Caco-2 (cell line): ENCODE measurements at regions not wholly inside any gene's neighbourhood (a gene's known extent, or its start where the extent isn't known, plus 50 kb on each side); places are given as distances from the start of the nearest gene placed in this dataset.

Source experiments
- BruUV-seq: library from RNA; stranded (reverse); fragments of 400-500 nt; replicated peaks from 2 replicates; lab custom pipeline; 2021; lab: Mats Ljungman, UMichigan
- CTCF ChIA-PET: fragments of 300-600 bp; sonication (Branson Sonifier 250); formaldehyde crosslinking; loops from one replicate; lab custom pipeline; 2022; ENCODE audit warnings: antibody characterized with exemption; lab: Charles Lee
- POLR2A ChIA-PET: fragments of 300-600 bp; sonication (Branson Sonifier 250); formaldehyde crosslinking; loops from one replicate; lab custom pipeline; 2022; ENCODE audit warnings: antibody characterized with exemption; lab: Charles Lee
- DNase-seq, 2 experiments: peaks; one replicate each; pipeline versions ENCODE4 v3.0.0 to v3.0.0-alpha.2; 2020 to 2022
- H3K27me3 ChIP-seq: replicated peaks from 2 replicates; pipeline ENCODE4 v1.6.0; 2011; ENCODE audit warnings: low read length; ENCODE audit not compliant: control insufficient read depth, insufficient read depth
- H3K36me3 ChIP-seq: 2 replicates; pipeline ENCODE4 v1.5.1; 2011; ENCODE audit warnings: low read length; ENCODE audit not compliant: control insufficient read depth, insufficient read depth
- H3K4me1 ChIP-seq: fragments of 250-450 bp; sonication (Bioruptor Pico); 2 replicates; pipeline ENCODE4 v1.5.1; 2020; ENCODE audit warnings: mild to moderate bottlenecking
- H3K4me3 ChIP-seq: 2 replicates; pipeline ENCODE4 v1.5.1; 2011; ENCODE audit warnings: low read depth, mild to moderate bottlenecking, control low read depth, low read length
- H3K9me3 ChIP-seq: fragments of 250-450 bp; sonication (Bioruptor Pico); 2 replicates; pipeline ENCODE4 v1.5.1; 2020; ENCODE audit warnings: mild to moderate bottlenecking, moderate library complexity
- H3K27ac Mint-ChIP-seq: one replicate; pipeline ENCODE4 v1.8.0; 2022; ENCODE audit warnings: mixed read lengths; ENCODE audit not compliant: unreplicated experiment
- H3K27me3 Mint-ChIP-seq: one replicate; pipeline ENCODE4 v1.8.0; 2022; ENCODE audit warnings: mixed read lengths; ENCODE audit not compliant: insufficient read depth, unreplicated experiment
- H3K36me3 Mint-ChIP-seq: one replicate; pipeline ENCODE4 v1.8.0; 2022; ENCODE audit warnings: mild to moderate bottlenecking, mixed read lengths; ENCODE audit not compliant: insufficient read depth, unreplicated experiment
- H3K4me1 Mint-ChIP-seq: one replicate; pipeline ENCODE4 v1.8.0; 2022; ENCODE audit warnings: low read depth, mixed read lengths; ENCODE audit not compliant: unreplicated experiment
- H3K4me3 Mint-ChIP-seq: one replicate; pipeline ENCODE4 v1.8.0; 2022; ENCODE audit warnings: mild to moderate bottlenecking, moderate library complexity, mixed read lengths; ENCODE audit not compliant: unreplicated experiment
- H3K9me3 Mint-ChIP-seq: one replicate; pipeline ENCODE4 v1.8.0; 2022; ENCODE audit warnings: mixed read lengths; ENCODE audit not compliant: unreplicated experiment
- intact Hi-C: fragments of 100-400 bp; cut with micrococcal nuclease; formaldehyde crosslinking; loops from one replicate; pipeline ENCODE4 v1.10.0; 2022; ENCODE audit not compliant: unreplicated experiment
- TF ChIP-seq, protein P1 (sequence below), 2 experiments: fragments of 200-600 bp in 1 of 2; IDR thresholded peaks; 1 replicate in 1 of 2; 2 replicates in 1 of 2; pipeline versions ENCODE4 v1.5.1 to v1.8.0; 2011 to 2022; ENCODE audit warnings: antibody characterized with exemption in 1 of 2, control low read depth in 1 of 2, inconsistent platforms in 1 of 2, low read depth in 1 of 2, low read length in 1 of 2, mild to moderate bottlenecking in 1 of 2, moderate library complexity in 1 of 2; ENCODE audit not compliant: insufficient read depth in 1 of 2, severe bottlenecking in 1 of 2, unreplicated experiment in 1 of 2

DNA sequence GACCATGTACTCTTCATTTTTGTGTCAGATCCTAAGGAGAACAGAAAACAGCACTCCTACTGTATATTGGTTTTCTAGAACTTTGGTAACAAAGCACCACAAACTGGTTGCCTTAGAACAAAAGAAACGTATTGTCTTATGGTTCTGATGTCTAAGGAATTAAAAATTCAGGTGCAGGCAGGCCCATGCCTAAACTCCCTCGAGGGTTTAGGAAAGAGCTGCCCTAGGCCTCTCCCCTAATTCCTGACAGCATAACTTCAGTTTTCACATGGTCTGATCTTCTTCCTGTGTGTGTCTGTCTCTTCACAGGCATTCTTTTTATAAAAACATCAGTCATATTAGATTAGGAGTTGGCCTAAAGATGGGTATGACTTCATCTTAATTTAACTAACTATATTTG, 1093.6 kb downstream of the TECRL start:
- CTCF ChIA-PET = no interaction called here
- H3K9me3 Mint-ChIP-seq = no peaks in the 10 kb centered on the region
- intact Hi-C loops = no loop called here

GRCh38 chr4:63308697-63309096, 1100.6 kb downstream of the TECRL start:
- H3K27me3 Mint-ChIP-seq = no peaks in the 10 kb centered on the region
- no TSS peak for BruUV-seq
- no peaks in the 10 kb centered on the region for H3K9me3 Mint-ChIP-seq
- Histone ChIP-seq H3K9me3 (no peaks in the 10 kb centered on the region), H3K4me3 (no peak overlapping the region), H3K27me3 (no peaks in the 10 kb centered on the region), H3K36me3 (no peaks in the 10 kb centered on the region), H3K4me1 (no peaks in the 10 kb centered on the region)
- intact Hi-C loops = no loop called here
- no peaks in the 10 kb centered on the region for H3K36me3 Mint-ChIP-seq
- TF ChIP-seq, protein P1, sequence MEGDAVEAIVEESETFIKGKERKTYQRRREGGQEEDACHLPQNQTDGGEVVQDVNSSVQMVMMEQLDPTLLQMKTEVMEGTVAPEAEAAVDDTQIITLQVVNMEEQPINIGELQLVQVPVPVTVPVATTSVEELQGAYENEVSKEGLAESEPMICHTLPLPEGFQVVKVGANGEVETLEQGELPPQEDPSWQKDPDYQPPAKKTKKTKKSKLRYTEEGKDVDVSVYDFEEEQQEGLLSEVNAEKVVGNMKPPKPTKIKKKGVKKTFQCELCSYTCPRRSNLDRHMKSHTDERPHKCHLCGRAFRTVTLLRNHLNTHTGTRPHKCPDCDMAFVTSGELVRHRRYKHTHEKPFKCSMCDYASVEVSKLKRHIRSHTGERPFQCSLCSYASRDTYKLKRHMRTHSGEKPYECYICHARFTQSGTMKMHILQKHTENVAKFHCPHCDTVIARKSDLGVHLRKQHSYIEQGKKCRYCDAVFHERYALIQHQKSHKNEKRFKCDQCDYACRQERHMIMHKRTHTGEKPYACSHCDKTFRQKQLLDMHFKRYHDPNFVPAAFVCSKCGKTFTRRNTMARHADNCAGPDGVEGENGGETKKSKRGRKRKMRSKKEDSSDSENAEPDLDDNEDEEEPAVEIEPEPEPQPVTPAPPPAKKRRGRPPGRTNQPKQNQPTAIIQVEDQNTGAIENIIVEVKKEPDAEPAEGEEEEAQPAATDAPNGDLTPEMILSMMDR (IDR thresholded peaks at IDR 0.05; ENCODE audit: insufficient read depth in 1 of 2, low read depth in 1 of 2, low read length in 1 of 2, severe bottlenecking in 1 of 2, unreplicated experiment in 1 of 2) = no peak
- H3K27ac Mint-ChIP-seq = no peak overlapping the region
- ChIA-PET POLR2A (no interaction called here), CTCF (no interaction called here)
- no peak overlapping the region for H3K4me3 Mint-ChIP-seq
- no peaks in the 10 kb centered on the region for H3K4me1 Mint-ChIP-seq
- no peak for DNase-seq

More for the DNA sequence above, 1093.6 kb downstream of the TECRL start:
- Mint-ChIP-seq H3K27me3 (no peaks in the 10 kb centered on the region), H3K27ac (no peak overlapping the region), H3K36me3 (no peaks in the 10 kb centered on the region), H3K4me3 (no peak overlapping the region), H3K4me1 (no peaks in the 10 kb centered on the region)
- no TSS peak for BruUV-seq
- TF ChIP-seq, protein P1 (IDR thresholded peaks at IDR 0.05; ENCODE audit: insufficient read depth in 1 of 2, low read depth in 1 of 2, low read length in 1 of 2, severe bottlenecking in 1 of 2, unreplicated experiment in 1 of 2) = no peak
- Histone ChIP-seq H3K4me3 (no peak overlapping the region), H3K36me3 (no peaks in the 10 kb centered on the region), H3K4me1 (no peaks in the 10 kb centered on the region), H3K27me3 (no peaks in the 10 kb centered on the region), H3K9me3 (no peaks in the 10 kb centered on the region)
- no peak for DNase-seq
- POLR2A ChIA-PET = no interaction called here

DNA sequence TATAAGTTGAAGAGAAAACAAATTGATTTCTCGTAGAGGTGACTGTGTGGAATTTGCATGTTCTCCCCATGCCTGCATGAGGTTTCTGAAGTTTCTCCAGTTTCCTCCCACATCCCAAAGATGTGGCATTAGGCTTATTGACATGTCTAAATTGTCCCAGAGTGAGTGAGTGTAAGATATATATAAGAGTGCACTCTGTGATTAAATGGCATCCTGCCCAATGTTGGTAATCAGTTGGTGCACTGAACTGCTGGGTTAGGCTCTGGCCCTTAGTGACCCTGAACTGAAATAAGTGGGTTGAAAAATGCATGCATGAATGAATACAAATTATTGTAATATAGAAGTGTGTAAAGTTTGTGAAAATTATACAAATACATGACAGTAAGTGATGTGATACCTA, 1106.5 kb downstream of the TECRL start:
- no peaks in the 10 kb centered on the region for H3K27me3 ChIP-seq
- ChIA-PET POLR2A (no interaction called here), CTCF (no interaction called here)
- no peaks in the 10 kb centered on the region for H3K9me3 Mint-ChIP-seq
- H3K9me3 ChIP-seq = no peaks in the 10 kb centered on the region
- no TSS peak for BruUV-seq
- no peak overlapping the region for H3K4me3 ChIP-seq
- TF ChIP-seq, protein P1 (IDR thresholded peaks at IDR 0.05; ENCODE audit: insufficient read depth in 1 of 2, low read depth in 1 of 2, low read length in 1 of 2, severe bottlenecking in 1 of 2, unreplicated experiment in 1 of 2) = no peak
- H3K36me3 ChIP-seq = no peaks in the 10 kb centered on the region
- H3K27ac Mint-ChIP-seq = no peak overlapping the region
- DNase-seq = no peak
- intact Hi-C loops = no loop called here
- H3K36me3 Mint-ChIP-seq = no peaks in the 10 kb centered on the region
- no peaks in the 10 kb centered on the region for H3K27me3 Mint-ChIP-seq
- no peaks in the 10 kb centered on the region for H3K4me1 ChIP-seq
- no peaks in the 10 kb centered on the region for H3K4me1 Mint-ChIP-seq
- H3K4me3 Mint-ChIP-seq = no peak overlapping the region
